ENCODE measurements at regions not wholly inside any gene's neighbourhood (a gene's known extent, or its start where the extent isn't known, plus 50 kb on each side); places are given as distances from the start of the nearest gene placed in this dataset.

DNA sequence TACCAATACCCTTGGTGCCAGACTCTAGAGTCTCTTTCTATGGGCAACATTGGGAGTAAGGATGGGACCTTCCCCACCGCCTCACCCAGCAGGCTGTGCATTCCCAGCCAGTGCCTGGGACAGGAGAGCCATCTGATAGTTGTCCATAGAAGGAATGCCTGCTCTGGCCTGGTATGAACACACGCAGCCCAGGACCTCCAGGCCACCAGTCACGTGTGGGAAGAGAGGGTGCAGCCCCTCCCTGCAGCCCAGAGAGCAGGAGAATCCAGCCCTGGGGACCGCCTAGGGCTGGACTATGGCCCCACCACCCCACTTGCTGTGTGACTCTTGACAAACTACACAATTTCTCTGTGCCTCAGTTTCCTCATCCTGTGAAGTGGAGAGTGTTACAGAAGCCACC, 52.5 kb upstream of the ID2 start:
- WGBS, 2 experiments (ENCODE audit: insufficient coverage in 1 of 2, insufficient read length in 1 of 2) = 90 to 96% methylated on average over 2 to 4 of the region's 4 CpGs
- no peaks in the 10 kb centered on the region for H3K27me3 ChIP-seq (ENCODE audit: control insufficient read depth, insufficient read depth, low read length, poor library complexity, severe bottlenecking)
- Mint-ChIP-seq H3K27me3 (ENCODE audit: insufficient read depth) (no peaks in the 10 kb centered on the region), H3K27ac (no peak overlapping the region), H3K4me1 (peaks cover 46% of the 10 kb centered on the region), H3K36me3 (ENCODE audit: low read depth) (no peaks in the 10 kb centered on the region), H3K9me3 (no peaks in the 10 kb centered on the region), H3K4me3 (no peak overlapping the region)
- H3K4me1 ChIP-seq (ENCODE audit: control insufficient read depth, insufficient read depth, low read length) = peaks cover 5% of the 10 kb centered on the region
- H3K9ac ChIP-seq (ENCODE audit: extremely low read depth, low read length, poor library complexity, severe bottlenecking) = no peak overlapping the region
- no peak overlapping the region for H3K4me3 ChIP-seq (ENCODE audit: low read length)
- no peak for TF ChIP-seq CTCF (conservative IDR thresholded peaks at IDR 0.05)
- H3K27ac ChIP-seq (ENCODE audit: low read depth, low read length) = no peak overlapping the region
- H3K9me3 ChIP-seq (ENCODE audit: control insufficient read depth, low read length) = no peaks in the 10 kb centered on the region
- DNase-seq = no peak
- H3K36me3 ChIP-seq (ENCODE audit: control insufficient read depth, insufficient read depth, low read length) = no peaks in the 10 kb centered on the region

GRCh38 chr2:8630676-8631464, 51.0 kb upstream of the ID2 start:
- H3K27ac Mint-ChIP-seq = peak overlapping the region; percentile 81
- 84 to 92% methylated on average over 7 to 21 of the region's 21 CpGs for WGBS, 2 experiments (ENCODE audit: insufficient coverage in 1 of 2, insufficient read length in 1 of 2)
- TF ChIP-seq CTCF (conservative IDR thresholded peaks at IDR 0.05) = no peak

GRCh38 chr2:8631465-8632005, 50.3 kb upstream of the ID2 start:
- Histone ChIP-seq H3K4me3 (ENCODE audit: low read length) (no peak overlapping the region), H3K27ac (ENCODE audit: low read depth, low read length) (no peak overlapping the region), H3K9ac (ENCODE audit: extremely low read depth, low read length, poor library complexity, severe bottlenecking) (no peak overlapping the region), H3K4me1 (ENCODE audit: control insufficient read depth, insufficient read depth, low read length) (peaks cover 5% of the 10 kb centered on the region), H3K9me3 (ENCODE audit: control insufficient read depth, low read length) (no peaks in the 10 kb centered on the region), H3K36me3 (ENCODE audit: control insufficient read depth, insufficient read depth, low read length) (no peaks in the 10 kb centered on the region), H3K27me3 (ENCODE audit: control insufficient read depth, insufficient read depth, low read length, poor library complexity, severe bottlenecking) (no peaks in the 10 kb centered on the region)
- H3K36me3 Mint-ChIP-seq (ENCODE audit: low read depth) = no peaks in the 10 kb centered on the region
- H3K27me3 Mint-ChIP-seq (ENCODE audit: insufficient read depth) = no peaks in the 10 kb centered on the region
- H3K27ac Mint-ChIP-seq = no peak overlapping the region
- H3K4me1 Mint-ChIP-seq = peaks cover 55% of the 10 kb centered on the region
- WGBS, 2 experiments (ENCODE audit: insufficient coverage in 1 of 2, insufficient read length in 1 of 2) = 93 to 94% methylated on average over 6 to 10 of the region's 10 CpGs
- no peak for DNase-seq
- H3K9me3 Mint-ChIP-seq = no peaks in the 10 kb centered on the region
- TF ChIP-seq CTCF (conservative IDR thresholded peaks at IDR 0.05) = no peak
- H3K4me3 Mint-ChIP-seq = no peak overlapping the region

More at GRCh38 chr2:8630676-8631464, 51.0 kb upstream of the ID2 start:
- Histone ChIP-seq H3K27ac (ENCODE audit: low read depth, low read length) (no peak overlapping the region), H3K4me3 (ENCODE audit: low read length) (no peak overlapping the region), H3K4me1 (ENCODE audit: control insufficient read depth, insufficient read depth, low read length) (peaks cover 5% of the 10 kb centered on the region), H3K9ac (ENCODE audit: extremely low read depth, low read length, poor library complexity, severe bottlenecking) (no peak overlapping the region), H3K9me3 (ENCODE audit: control insufficient read depth, low read length) (no peaks in the 10 kb centered on the region), H3K36me3 (ENCODE audit: control insufficient read depth, insufficient read depth, low read length) (no peaks in the 10 kb centered on the region), H3K27me3 (ENCODE audit: control insufficient read depth, insufficient read depth, low read length, poor library complexity, severe bottlenecking) (no peaks in the 10 kb centered on the region)
- H3K27me3 Mint-ChIP-seq (ENCODE audit: insufficient read depth) = no peaks in the 10 kb centered on the region
- H3K4me1 Mint-ChIP-seq = peaks cover 48% of the 10 kb centered on the region
- no peaks in the 10 kb centered on the region for H3K9me3 Mint-ChIP-seq
- H3K36me3 Mint-ChIP-seq (ENCODE audit: low read depth) = no peaks in the 10 kb centered on the region
- H3K4me3 Mint-ChIP-seq = no peak overlapping the region
- DNase-seq = peak; percentile 63

Measured in endodermal cell (in vitro differentiated cells).